H9 (cell line): ENCODE measurements at regions not wholly inside any gene's neighbourhood (a gene's known extent, or its start where the extent isn't known, plus 50 kb on each side); places are given as distances from the start of the nearest gene placed in this dataset.

Experiments used
- DNase-seq: peaks from one replicate; pipeline ENCODE4 v3.0.0-alpha.2; 2017
- H2AFZ ChIP-seq: one replicate; pipeline ENCODE4 v1.6.1; 2013; ENCODE audit warnings: mild to moderate bottlenecking, low read length, control low read depth, moderate library complexity
- H2AK5ac ChIP-seq: 2 replicates; pipeline ENCODE4 v1.6.1; 2013; ENCODE audit warnings: low read length, control low read depth, mixed read lengths; ENCODE audit not compliant: insufficient read length
- H2BK120ac ChIP-seq: one replicate; pipeline ENCODE4 v1.6.1; 2013; ENCODE audit warnings: low read depth, mild to moderate bottlenecking, low read length, control low read depth, inconsistent platforms; ENCODE audit not compliant: poor library complexity, severe bottlenecking
- H2BK12ac ChIP-seq: 2 replicates; pipeline ENCODE4 v1.6.1; 2013; ENCODE audit warnings: low read length, control low read depth, mixed read lengths, low read depth; ENCODE audit not compliant: insufficient read length
- H2BK15ac ChIP-seq: 2 replicates; pipeline ENCODE4 v1.6.1; 2013; ENCODE audit warnings: low read depth, low read length, control low read depth
- H2BK20ac ChIP-seq: one replicate; pipeline ENCODE4 v1.6.1; 2013; ENCODE audit warnings: low read depth, mild to moderate bottlenecking, low read length, control low read depth, inconsistent platforms; ENCODE audit not compliant: poor library complexity, severe bottlenecking
- H2BK5ac ChIP-seq: 2 replicates; pipeline ENCODE4 v1.6.1; 2013; ENCODE audit warnings: low read length, control low read depth, mixed read lengths; ENCODE audit not compliant: insufficient read length
- H3K14ac ChIP-seq: 2 replicates; pipeline ENCODE4 v1.6.1; 2013; ENCODE audit warnings: low read length, control low read depth; ENCODE audit not compliant: insufficient read depth
- H3K18ac ChIP-seq: 2 replicates; pipeline ENCODE4 v1.6.1; 2013; ENCODE audit warnings: low read depth, mild to moderate bottlenecking, mixed read lengths, low read length, control low read depth; ENCODE audit not compliant: insufficient read length
- H3K23ac ChIP-seq: 2 replicates; pipeline ENCODE4 v1.6.1; 2013; ENCODE audit warnings: low read length, control low read depth, mixed read lengths, low read depth; ENCODE audit not compliant: insufficient read length
- H3K23me2 ChIP-seq: 2 replicates; pipeline ENCODE4 v1.6.1; 2013; ENCODE audit warnings: low read depth, mild to moderate bottlenecking, mixed read lengths, low read length, control low read depth; ENCODE audit not compliant: insufficient read length, poor library complexity, severe bottlenecking
- H3K27ac ChIP-seq: 2 replicates; pipeline ENCODE4 v1.5.1; 2013; ENCODE audit warnings: low read length, control low read depth, mixed read lengths, low read depth; ENCODE audit not compliant: insufficient read length
- H3K27me3 ChIP-seq: 2 replicates; pipeline ENCODE4 v1.6.1; 2013; ENCODE audit warnings: low read length, control low read depth, inconsistent platforms; ENCODE audit not compliant: insufficient read depth
- H3K4ac ChIP-seq: 2 replicates; pipeline ENCODE4 v1.6.1; 2013; ENCODE audit warnings: low read depth, mild to moderate bottlenecking, control low read depth, inconsistent platforms, low read length, moderate library complexity
- H3K4me1 ChIP-seq: 2 replicates; pipeline ENCODE4 v1.6.1; 2013; ENCODE audit warnings: low read length, control low read depth, inconsistent platforms; ENCODE audit not compliant: insufficient read depth
- H3K4me2 ChIP-seq: 2 replicates; pipeline ENCODE4 v1.6.1; 2013; ENCODE audit warnings: low read length, control low read depth, mixed read lengths; ENCODE audit not compliant: insufficient read length, insufficient read depth
- H3K56ac ChIP-seq: 2 replicates; pipeline ENCODE4 v1.6.1; 2013; ENCODE audit warnings: low read depth, mild to moderate bottlenecking, mixed read lengths, low read length, control low read depth; ENCODE audit not compliant: insufficient read length
- H3K79me1 ChIP-seq: 2 replicates; pipeline ENCODE4 v1.6.1; 2013; ENCODE audit warnings: low read depth, mild to moderate bottlenecking, moderate library complexity, low read length, control low read depth, inconsistent platforms; ENCODE audit not compliant: insufficient read depth, poor library complexity, severe bottlenecking
- H3K79me2 ChIP-seq: 2 replicates; pipeline ENCODE4 v1.6.1; 2013; ENCODE audit warnings: low read length, control low read depth, inconsistent platforms; ENCODE audit not compliant: insufficient read depth
- H3K9ac ChIP-seq: 2 replicates; pipeline ENCODE4 v1.6.1; 2013; ENCODE audit warnings: low read length, control low read depth, mixed read lengths; ENCODE audit not compliant: insufficient read length; ENCODE audit errors: extremely low read depth
- H3K9me3 ChIP-seq: one replicate; pipeline ENCODE4 v1.6.1; 2013; ENCODE audit warnings: low read depth, low read length, inconsistent platforms; ENCODE audit not compliant: control insufficient read depth
- H3T11ph ChIP-seq: one replicate; pipeline ENCODE4 v1.6.1; 2013; ENCODE audit warnings: mild to moderate bottlenecking, low read length, control low read depth, inconsistent platforms
- H4K20me1 ChIP-seq: one replicate; pipeline ENCODE4 v1.6.1; 2013; ENCODE audit not compliant: control insufficient read depth, insufficient read length, insufficient read depth
- H4K5ac ChIP-seq: 2 replicates; pipeline ENCODE4 v1.6.1; 2013; ENCODE audit warnings: low read depth, mild to moderate bottlenecking, mixed read lengths, low read length, control low read depth; ENCODE audit not compliant: insufficient read length
- H4K8ac ChIP-seq: replicated peaks from 2 replicates; pipeline ENCODE4 v1.6.1; 2013; ENCODE audit warnings: low read length, control low read depth, mixed read lengths, low read depth; ENCODE audit not compliant: insufficient read length
- H4K91ac ChIP-seq: 2 replicates; pipeline ENCODE4 v1.6.1; 2013; ENCODE audit warnings: low read depth, mild to moderate bottlenecking, moderate library complexity, mixed read lengths, low read length, control low read depth; ENCODE audit not compliant: insufficient read length
- H3K27ac Mint-ChIP-seq, 3 experiments: 2 replicates in 2 of 3; 3 replicates in 1 of 3; pipeline ENCODE4 v1.8.0; 2020 to 2021; ENCODE audit warnings: mixed read lengths in 3 of 3, mild to moderate bottlenecking in 1 of 3, moderate library complexity in 1 of 3
- H3K27me3 Mint-ChIP-seq: 2 replicates; pipeline ENCODE4 v1.8.0; 2021; ENCODE audit warnings: low read depth, mild to moderate bottlenecking, moderate library complexity, mixed read lengths
- H3K36me3 Mint-ChIP-seq, 3 experiments: 2 replicates in 2 of 3; 3 replicates in 1 of 3; pipeline ENCODE4 v1.8.0; 2020 to 2021; ENCODE audit warnings: low read depth in 3 of 3, mixed read lengths in 3 of 3; ENCODE audit not compliant: insufficient read depth in 1 of 3
- H3K4me1 Mint-ChIP-seq, 2 experiments: 2 replicates each; pipeline ENCODE4 v1.8.0; 2020; ENCODE audit warnings: mixed read lengths in 2 of 2
- H3K4me3 Mint-ChIP-seq, 2 experiments: 2 replicates in 1 of 2; 3 replicates in 1 of 2; pipeline ENCODE4 v1.8.0; 2020 to 2021; ENCODE audit warnings: mild to moderate bottlenecking in 2 of 2, mixed read lengths in 2 of 2, moderate library complexity in 1 of 2
- H3K9me3 Mint-ChIP-seq, 2 experiments: 2 replicates in 1 of 2; 3 replicates in 1 of 2; pipeline ENCODE4 v1.8.0; 2020; ENCODE audit warnings: mild to moderate bottlenecking in 2 of 2, mixed read lengths in 2 of 2, moderate library complexity in 1 of 2
- CTCF ChIP-seq: fragments of 200-600 bp; sonication (generic); conservative IDR thresholded peaks from 3 replicates; pipeline ENCODE4 v1.8.0; 2021; ENCODE audit warnings: antibody characterized with exemption, mild to moderate bottlenecking
- WGBS: extraction: QIAGEN DNeasy Blood & Tissue Kit; methylation state at CpG from one replicate; pipeline ENCODE4 v1.1.7; 2013; ENCODE audit warnings: missing lambda C conversion rate, low lambda C conversion rate, mixed read lengths; ENCODE audit not compliant: insufficient read length; ENCODE audit errors: extremely low coverage; 5-methylcytosine and 5-hydroxymethylcytosine counted together

GRCh38 chr6:77334093-77334492, 129.2 kb downstream of the HTR1B start:
- H4K91ac ChIP-seq = no peak overlapping the region
- no peaks in the 10 kb centered on the region for H3K23me2 ChIP-seq
- no peak overlapping the region for H3K9ac ChIP-seq
- H3K27ac ChIP-seq = no peak overlapping the region
- Mint-ChIP-seq H3K36me3 (peaks cover 8 to 31% (median 24%) of the 10 kb centered on the region in 3 experiments), H3K27me3 (no peaks in the 10 kb centered on the region), H3K9me3 (peaks cover 24 to 25% of the 10 kb centered on the region in 2 experiments; a peak in 4 of 5 replicates), H3K4me3 (no peak overlapping the region), H3K27ac (no peak overlapping the region), H3K4me1 (peaks cover 42 to 44% of the 10 kb centered on the region in 2 experiments)
- no peak overlapping the region for H3K14ac ChIP-seq
- no peak overlapping the region for H2BK120ac ChIP-seq
- H4K8ac ChIP-seq = no peak overlapping the region
- no peak overlapping the region for H2BK12ac ChIP-seq
- WGBS = no CpG with 5 or more reads among the region's 3 CpGs
- H2BK5ac ChIP-seq = no peak overlapping the region
- no peak for TF ChIP-seq CTCF
- no peak overlapping the region for H2AFZ ChIP-seq
- H3K79me2 ChIP-seq = no peaks in the 10 kb centered on the region
- DNase-seq = no peak
- H3K4me1 ChIP-seq = no peaks in the 10 kb centered on the region
- no peak overlapping the region for H2AK5ac ChIP-seq
- H3K27me3 ChIP-seq = no peaks in the 10 kb centered on the region
- H3K9me3 ChIP-seq = peaks cover 17% of the 10 kb centered on the region
- H4K20me1 ChIP-seq = no peaks in the 10 kb centered on the region
- no peak overlapping the region for H3T11ph ChIP-seq
- H4K5ac ChIP-seq = no peak overlapping the region
- H2BK15ac ChIP-seq = no peak overlapping the region
- no peak overlapping the region for H2BK20ac ChIP-seq
- no peaks in the 10 kb centered on the region for H3K79me1 ChIP-seq
- H3K18ac ChIP-seq = no peak overlapping the region
- H3K4ac ChIP-seq = no peak overlapping the region
- H3K4me2 ChIP-seq = no peak overlapping the region
- H3K23ac ChIP-seq = no peak overlapping the region
- H3K56ac ChIP-seq = no peak overlapping the region
